ENCODE measurements at regions not wholly inside any gene's neighbourhood (a gene's known extent, or its start where the extent isn't known, plus 50 kb on each side); places are given as distances from the start of the nearest gene placed in this dataset.
"Not testable (repeated sequence)": the region's sequence is repeated elsewhere in the genome, so short reads cannot be mapped to it uniquely, and the experiment has no call there.

- ChIA-PET CTCF (ENCODE audit: unreplicated experiment) (no interaction called here), POLR2A (no interaction called here)
- Histone ChIP-seq H3K79me2 (ENCODE audit: insufficient read depth, low read depth, low read length) (no peaks in the 10 kb centered on the region), H3K4me1 (ENCODE audit: insufficient read depth, low read length, poor library complexity, severe bottlenecking) (no peaks in the 10 kb centered on the region), H3K9me2 (ENCODE audit: insufficient read depth, low read length) (no peaks in the 10 kb centered on the region), H3K4me3 (ENCODE audit: low read depth, low read length, poor library complexity, severe bottlenecking) (no peak overlapping the region), H3K9me3 (ENCODE audit: low read length) (no peaks in the 10 kb centered on the region), H2AFZ (ENCODE audit: low read length) (no peak overlapping the region), H3K36me3 (ENCODE audit: insufficient read depth, low read length) (no peaks in the 10 kb centered on the region), H3K4me2 (ENCODE audit: low read length) (no peak overlapping the region), H4K20me1 (ENCODE audit: insufficient read depth, low read length) (no peaks in the 10 kb centered on the region), H3K27ac (ENCODE audit: low read depth, low read length, poor library complexity, severe bottlenecking) (no peak overlapping the region)
- DNase-seq (ENCODE audit: low spot score) = no peak
- intact Hi-C loops (cut with micrococcal nuclease; ENCODE audit: unreplicated experiment) = no loop called here
- BruUV-seq (replicated peaks) = no TSS peak
- TF ChIP-seq CTCF (conservative IDR thresholded peaks at IDR 0.05; ENCODE audit: low read length) (no peak), EZH2phosphoT487 (IDR thresholded peaks at IDR 0.05; ENCODE audit: borderline replicate concordance, low read depth, low read length) (no peak)
These were observed 1362.9 kb upstream of the SLC39A10 start for GRCh38 chr2:194294156-194294555.

GRCh38 chr2:194291104-194291503, 1365.9 kb upstream of the SLC39A10 start:
- Histone ChIP-seq H3K36me3 (ENCODE audit: insufficient read depth, low read length) (no peaks in the 10 kb centered on the region), H3K4me2 (ENCODE audit: low read length) (no peak overlapping the region), H3K79me2 (ENCODE audit: insufficient read depth, low read depth, low read length) (no peaks in the 10 kb centered on the region), H3K9me3 (ENCODE audit: low read length) (no peaks in the 10 kb centered on the region), H3K27ac (ENCODE audit: low read depth, low read length, poor library complexity, severe bottlenecking) (no peak overlapping the region), H4K20me1 (ENCODE audit: insufficient read depth, low read length) (no peaks in the 10 kb centered on the region), H3K9me2 (ENCODE audit: insufficient read depth, low read length) (no peaks in the 10 kb centered on the region), H3K4me1 (ENCODE audit: insufficient read depth, low read length, poor library complexity, severe bottlenecking) (no peaks in the 10 kb centered on the region), H2AFZ (ENCODE audit: low read length) (no peak overlapping the region), H3K4me3 (ENCODE audit: low read depth, low read length, poor library complexity, severe bottlenecking) (no peak overlapping the region)
- DNase-seq (ENCODE audit: low spot score) = no peak
- POLR2A ChIA-PET = no interaction called here
- CTCF ChIA-PET (ENCODE audit: unreplicated experiment) = no interaction called here
- BruUV-seq (replicated peaks) = no TSS peak
- intact Hi-C loops (cut with micrococcal nuclease; ENCODE audit: unreplicated experiment) = no loop called here
- TF ChIP-seq EZH2phosphoT487 (IDR thresholded peaks at IDR 0.05; ENCODE audit: borderline replicate concordance, low read depth, low read length) = no peak
- TF ChIP-seq CTCF (conservative IDR thresholded peaks at IDR 0.05; ENCODE audit: low read length) = no peak

GRCh38 chr2:194289712-194290346, 1367.2 kb upstream of the SLC39A10 start:
- no TSS peak for BruUV-seq (replicated peaks)

GRCh38 chr2:194276667-194277066, 1380.4 kb upstream of the SLC39A10 start:
- H3K9me2 ChIP-seq (ENCODE audit: insufficient read depth, low read length); intact Hi-C loops (cut with micrococcal nuclease; ENCODE audit: unreplicated experiment); H3K36me3 ChIP-seq (ENCODE audit: insufficient read depth, low read length); POLR2A ChIA-PET; H3K4me1 ChIP-seq (ENCODE audit: insufficient read depth, low read length, poor library complexity, severe bottlenecking); CTCF ChIA-PET (ENCODE audit: unreplicated experiment); H3K9me3 ChIP-seq (ENCODE audit: low read length); H3K79me2 ChIP-seq (ENCODE audit: insufficient read depth, low read depth, low read length); H2AFZ ChIP-seq (ENCODE audit: low read length); H3K4me3 ChIP-seq (ENCODE audit: low read depth, low read length, poor library complexity, severe bottlenecking); DNase-seq (ENCODE audit: low spot score); BruUV-seq (replicated peaks); H4K20me1 ChIP-seq (ENCODE audit: insufficient read depth, low read length); H3K27ac ChIP-seq (ENCODE audit: low read depth, low read length, poor library complexity, severe bottlenecking); H3K4me2 ChIP-seq (ENCODE audit: low read length): not testable (repeated sequence)

More at GRCh38 chr2:194289712-194290346, 1367.2 kb upstream of the SLC39A10 start:
- no peak for DNase-seq (ENCODE audit: low spot score)
- Histone ChIP-seq H3K27ac (ENCODE audit: low read depth, low read length, poor library complexity, severe bottlenecking) (no peak overlapping the region), H3K4me2 (ENCODE audit: low read length) (no peak overlapping the region), H3K36me3 (ENCODE audit: insufficient read depth, low read length) (no peaks in the 10 kb centered on the region), H4K20me1 (ENCODE audit: insufficient read depth, low read length) (no peaks in the 10 kb centered on the region), H3K4me1 (ENCODE audit: insufficient read depth, low read length, poor library complexity, severe bottlenecking) (no peaks in the 10 kb centered on the region), H3K9me3 (ENCODE audit: low read length) (no peaks in the 10 kb centered on the region), H3K9me2 (ENCODE audit: insufficient read depth, low read length) (no peaks in the 10 kb centered on the region), H2AFZ (ENCODE audit: low read length) (no peak overlapping the region), H3K79me2 (ENCODE audit: insufficient read depth, low read depth, low read length) (no peaks in the 10 kb centered on the region), H3K4me3 (ENCODE audit: low read depth, low read length, poor library complexity, severe bottlenecking) (no peak overlapping the region)
- ChIA-PET CTCF (ENCODE audit: unreplicated experiment) (no interaction called here), POLR2A (no interaction called here)
- no peak for TF ChIP-seq CTCF (conservative IDR thresholded peaks at IDR 0.05; ENCODE audit: low read length)
- TF ChIP-seq EZH2phosphoT487 (IDR thresholded peaks at IDR 0.05; ENCODE audit: borderline replicate concordance, low read depth, low read length) = no peak
- intact Hi-C loops (cut with micrococcal nuclease; ENCODE audit: unreplicated experiment) = no loop called here
